WI38 (cell line): ENCODE measurements at regions not wholly inside any gene's neighbourhood (a gene's known extent, or its start where the extent isn't known, plus 50 kb on each side); places are given as distances from the start of the nearest gene placed in this dataset.

Experiments
- H3K4me3 ChIP-seq: 2 replicates; pipeline ENCODE4 v1.5.1; 2011; ENCODE audit warnings: low read depth, mild to moderate bottlenecking, control low read depth, low read length
- CTCF ChIP-seq: IDR thresholded peaks from 2 replicates; pipeline ENCODE4 v1.5.1; 2012; ENCODE audit warnings: low read depth, mild to moderate bottlenecking, control low read depth, low read length

- no peak for TF ChIP-seq CTCF
- no peak overlapping the region for H3K4me3 ChIP-seq
These were observed 132.1 kb downstream of the PALM2AKAP2 start for GRCh38 chr9:109912082-109912582.

GRCh38 chr9:109912726-109913460 lies 132.9 kb downstream of the PALM2AKAP2 start:
- no peak overlapping the region for H3K4me3 ChIP-seq

GRCh38 chr9:109913461-109913810 lies 133.4 kb downstream of the PALM2AKAP2 start:
- H3K4me3 ChIP-seq = no peak overlapping the region
- no peak for TF ChIP-seq CTCF

More at GRCh38 chr9:109912726-109913460, 132.9 kb downstream of the PALM2AKAP2 start:
- TF ChIP-seq CTCF = no peak

- no peak for TF ChIP-seq CTCF
- no peak overlapping the region for H3K4me3 ChIP-seq
These were observed 134.5 kb downstream of the PALM2AKAP2 start for GRCh38 chr9:109914280-109915027.

- TF ChIP-seq CTCF = no peak
- H3K4me3 ChIP-seq = no peak overlapping the region
These were observed 136.3 kb downstream of the PALM2AKAP2 start for GRCh38 chr9:109916316-109916715.

GRCh38 chr9:109918339-109919163 lies 138.6 kb downstream of the PALM2AKAP2 start:
- no peak for TF ChIP-seq CTCF
- H3K4me3 ChIP-seq = no peak overlapping the region
